PC-3 (cell line): ENCODE measurements at regions not wholly inside any gene's neighbourhood (a gene's known extent, or its start where the extent isn't known, plus 50 kb on each side); places are given as distances from the start of the nearest gene placed in this dataset.

Experiments used
- ATAC-seq: fragments of 200-7000 bp; cut with Tn5 transposase; 2 replicates; pipeline ENCODE4 v1.9.1; 2020; ENCODE audit warnings: mild to moderate bottlenecking, moderate library complexity
- BruUV-seq: library from RNA; stranded (reverse); fragments of 400-500 nt; replicated peaks from 2 replicates; lab custom pipeline; 2021; lab: Mats Ljungman, UMichigan
- CTCF ChIA-PET: fragments of 300-600 bp; sonication (Branson Sonifier 250); formaldehyde crosslinking; loops from one replicate; lab custom pipeline; 2022; ENCODE audit warnings: antibody characterized with exemption; lab: Charles Lee
- POLR2A ChIA-PET: fragments of 300-600 bp; sonication (Branson Sonifier 250); formaldehyde crosslinking; loops from one replicate; lab custom pipeline; 2022; ENCODE audit warnings: antibody characterized with exemption; ENCODE audit not compliant: unreplicated experiment; lab: Charles Lee
- DNase-seq: peaks from one replicate; pipeline ENCODE4 v3.0.0-alpha.2; 2015
- H2AFZ ChIP-seq: fragments of 300-600 bp; sonication (generic); 2 replicates; pipeline ENCODE4 v1.6.0; 2016; ENCODE audit warnings: antibody characterized with exemption, low read length
- H3F3A ChIP-seq: fragments of 300-600 bp; sonication (generic); one replicate; pipeline ENCODE4 v1.6.0; 2017; ENCODE audit warnings: antibody characterized with exemption, low read length, control low read depth, mild to moderate bottlenecking; ENCODE audit not compliant: unreplicated experiment
- H3K27ac ChIP-seq: fragments of 300-600 bp; sonication (generic); 2 replicates; pipeline ENCODE4 v1.5.1; 2016; ENCODE audit warnings: mild to moderate bottlenecking, low read length
- H3K27me3 ChIP-seq: fragments of 300-600 bp; sonication (generic); 2 replicates; pipeline ENCODE4 v1.6.1; 2016; ENCODE audit warnings: low read length, mixed read lengths
- H3K36me3 ChIP-seq: fragments of 300-600 bp; sonication (generic); 2 replicates; pipeline ENCODE4 v1.6.1; 2016; ENCODE audit warnings: low read depth, mixed run types, low read length, mixed read lengths
- H3K4me1 ChIP-seq: fragments of 300-600 bp; sonication (generic); 2 replicates; pipeline ENCODE4 v1.5.1; 2016; ENCODE audit warnings: low read length; ENCODE audit not compliant: insufficient read depth
- H3K4me2 ChIP-seq: fragments of 300-600 bp; sonication (generic); 2 replicates; pipeline ENCODE4 v1.6.0; 2016; ENCODE audit warnings: low read length
- H3K4me3 ChIP-seq: fragments of 300-600 bp; sonication (generic); 2 replicates; pipeline ENCODE4 v1.5.1; 2016; ENCODE audit warnings: mild to moderate bottlenecking, low read length, mixed read lengths
- H3K79me2 ChIP-seq: fragments of 300-600 bp; sonication (generic); 2 replicates; pipeline ENCODE4 v1.6.1; 2017; ENCODE audit warnings: low read length, mixed read lengths
- H3K9ac ChIP-seq: fragments of 300-600 bp; sonication (generic); 2 replicates; pipeline ENCODE4 v1.6.0; 2016; ENCODE audit warnings: mild to moderate bottlenecking, low read length
- H3K9me2 ChIP-seq: fragments of 300-600 bp; sonication (generic); replicated peaks from 2 replicates; pipeline ENCODE4 v1.6.1; 2016; ENCODE audit warnings: mixed run types, low read length, mixed read lengths
- H3K9me3 ChIP-seq: fragments of 300-600 bp; sonication (generic); 2 replicates; pipeline ENCODE4 v1.6.1; 2016; ENCODE audit warnings: low read length, mixed read lengths
- H4K20me1 ChIP-seq: fragments of 300-600 bp; sonication (generic); 2 replicates; pipeline ENCODE4 v1.6.1; 2016; ENCODE audit warnings: low read length, mixed read lengths
- EZH2 ChIP-seq: fragments of 300-600 bp; sonication (generic); IDR thresholded peaks from one replicate; pipeline ENCODE4 v1.6.1; 2017; ENCODE audit warnings: antibody characterized with exemption, mild to moderate bottlenecking, low read length; ENCODE audit not compliant: unreplicated experiment
- EZH2phosphoT487 ChIP-seq: fragments of 300-600 bp; sonication (generic); IDR thresholded peaks from 2 replicates; pipeline ENCODE4 v1.6.1; 2018; ENCODE audit warnings: mild to moderate bottlenecking, antibody characterized with exemption, low read length, borderline replicate concordance
- intact Hi-C: fragments of 100-400 bp; cut with micrococcal nuclease; formaldehyde crosslinking; loops from 2 replicates; pipeline ENCODE4 v1.9.0; 2023
- TF ChIP-seq, protein P1 (sequence below): fragments of 300-600 bp; sonication (generic); conservative IDR thresholded peaks from 2 replicates; pipeline ENCODE4 v1.5.1; 2017; ENCODE audit warnings: antibody characterized with exemption, low read depth, mild to moderate bottlenecking, low read length

DNA sequence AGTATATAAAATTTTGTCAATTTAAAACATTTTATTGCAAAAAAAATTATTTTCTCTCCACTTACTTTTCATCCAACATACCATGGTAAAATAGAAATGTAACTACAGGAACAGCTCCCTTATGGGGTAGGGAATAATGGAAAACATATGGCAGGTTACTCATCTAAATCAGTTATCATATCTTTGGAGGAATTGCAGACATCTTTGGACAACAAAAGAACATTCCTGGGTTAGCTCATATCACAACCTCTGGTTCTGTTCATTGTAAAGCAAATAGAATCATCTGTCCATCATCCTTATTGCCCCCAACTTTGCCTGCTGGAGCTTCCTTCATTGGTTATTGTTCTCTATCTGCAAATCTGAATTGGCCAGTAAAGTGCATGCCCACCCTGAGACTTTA is 387.5 kb upstream of the GRID2 start:
- no peak overlapping the region for H3K27ac ChIP-seq
- no peaks in the 10 kb centered on the region for H3K79me2 ChIP-seq
- intact Hi-C loops, result no loop called here
- H3K4me1 ChIP-seq, result peaks cover 5% of the 10 kb centered on the region; the same call in 1 of the 2 replicates
- H3K36me3 ChIP-seq, result no peaks in the 10 kb centered on the region
- H4K20me1 ChIP-seq, result no peaks in the 10 kb centered on the region
- H3K4me3 ChIP-seq, result no peak overlapping the region
- H3K9me3 ChIP-seq, result no peaks in the 10 kb centered on the region
- CTCF ChIA-PET, result no interaction called here
- DNase-seq (no peak), ATAC-seq (no peak)
- POLR2A ChIA-PET, result no interaction called here
- no peaks in the 10 kb centered on the region for H3K27me3 ChIP-seq
- TF ChIP-seq, protein P1, sequence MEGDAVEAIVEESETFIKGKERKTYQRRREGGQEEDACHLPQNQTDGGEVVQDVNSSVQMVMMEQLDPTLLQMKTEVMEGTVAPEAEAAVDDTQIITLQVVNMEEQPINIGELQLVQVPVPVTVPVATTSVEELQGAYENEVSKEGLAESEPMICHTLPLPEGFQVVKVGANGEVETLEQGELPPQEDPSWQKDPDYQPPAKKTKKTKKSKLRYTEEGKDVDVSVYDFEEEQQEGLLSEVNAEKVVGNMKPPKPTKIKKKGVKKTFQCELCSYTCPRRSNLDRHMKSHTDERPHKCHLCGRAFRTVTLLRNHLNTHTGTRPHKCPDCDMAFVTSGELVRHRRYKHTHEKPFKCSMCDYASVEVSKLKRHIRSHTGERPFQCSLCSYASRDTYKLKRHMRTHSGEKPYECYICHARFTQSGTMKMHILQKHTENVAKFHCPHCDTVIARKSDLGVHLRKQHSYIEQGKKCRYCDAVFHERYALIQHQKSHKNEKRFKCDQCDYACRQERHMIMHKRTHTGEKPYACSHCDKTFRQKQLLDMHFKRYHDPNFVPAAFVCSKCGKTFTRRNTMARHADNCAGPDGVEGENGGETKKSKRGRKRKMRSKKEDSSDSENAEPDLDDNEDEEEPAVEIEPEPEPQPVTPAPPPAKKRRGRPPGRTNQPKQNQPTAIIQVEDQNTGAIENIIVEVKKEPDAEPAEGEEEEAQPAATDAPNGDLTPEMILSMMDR, result no peak
- TF ChIP-seq EZH2 (no peak), EZH2phosphoT487 (no peak)
- no peak overlapping the region for H3K4me2 ChIP-seq
- H3F3A ChIP-seq, result no peaks in the 10 kb centered on the region
- no peak overlapping the region for H2AFZ ChIP-seq
- no peaks in the 10 kb centered on the region for H3K9me2 ChIP-seq
- BruUV-seq, result no TSS peak
- H3K9ac ChIP-seq, result no peak overlapping the region

DNA sequence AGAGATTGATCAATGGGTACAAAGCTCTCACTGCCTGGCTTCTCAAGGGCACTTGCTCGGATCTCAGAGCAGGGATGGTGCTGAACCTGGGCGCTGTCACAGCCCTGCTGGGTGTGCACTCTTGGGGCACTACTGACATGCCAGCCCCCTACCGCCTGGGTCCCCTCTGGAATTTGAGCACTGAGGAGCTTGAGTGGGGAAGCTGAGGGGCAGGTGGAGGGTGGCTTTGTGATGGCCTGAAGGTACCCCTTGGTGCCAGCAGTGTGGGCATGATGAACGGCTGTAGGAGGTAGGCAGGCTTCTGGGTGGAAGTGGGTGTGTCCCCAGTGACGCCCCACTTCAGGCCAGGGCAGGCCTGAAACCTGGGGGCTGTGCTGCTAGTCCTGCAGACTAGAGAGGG is 379.1 kb upstream of the GRID2 start:
- Histone ChIP-seq H4K20me1 (no peaks in the 10 kb centered on the region), H3K36me3 (no peaks in the 10 kb centered on the region), H3K27me3 (no peaks in the 10 kb centered on the region), H3F3A (no peaks in the 10 kb centered on the region), H3K4me2 (no peak overlapping the region), H3K4me1 (no peaks in the 10 kb centered on the region), H3K9ac (no peak overlapping the region), H3K9me2 (no peaks in the 10 kb centered on the region), H3K27ac (no peak overlapping the region), H3K9me3 (no peaks in the 10 kb centered on the region), H2AFZ (no peak overlapping the region), H3K79me2 (no peaks in the 10 kb centered on the region), H3K4me3 (no peak overlapping the region)
- no TSS peak for BruUV-seq
- TF ChIP-seq EZH2, result no peak
- TF ChIP-seq EZH2phosphoT487, result no peak
- TF ChIP-seq, protein P1, result no peak
- CTCF ChIA-PET, result no interaction called here
- DNase-seq, result no peak
- intact Hi-C loops, result no loop called here
- POLR2A ChIA-PET, result no interaction called here
- no peak for ATAC-seq

DNA sequence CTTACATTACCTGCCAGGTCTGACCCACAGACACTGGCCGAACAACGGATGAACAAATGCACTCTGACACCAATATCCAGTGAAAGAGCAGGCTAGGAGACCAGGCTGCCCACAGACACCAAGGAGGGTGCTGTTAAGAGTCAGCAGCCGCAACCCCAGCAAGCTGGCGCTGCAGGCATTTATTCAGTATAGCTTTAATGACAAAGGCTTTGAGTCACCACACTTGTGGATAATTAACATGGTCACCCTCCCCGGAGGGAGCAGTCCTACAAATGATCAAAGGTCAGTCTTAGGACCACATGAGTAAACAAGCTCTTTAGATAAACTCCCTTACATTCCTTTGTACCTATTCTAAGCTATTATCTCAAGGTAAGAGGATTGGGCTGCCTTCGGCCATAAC is 368.5 kb upstream of the GRID2 start:
- Histone ChIP-seq H3K4me3 (no peak overlapping the region), H3K9me3 (no peaks in the 10 kb centered on the region), H3K4me2 (no peak overlapping the region), H4K20me1 (no peaks in the 10 kb centered on the region), H3K4me1 (no peaks in the 10 kb centered on the region), H3F3A (peaks cover 3% of the 10 kb centered on the region), H2AFZ (no peak overlapping the region), H3K27ac (no peak overlapping the region), H3K27me3 (no peaks in the 10 kb centered on the region), H3K79me2 (no peaks in the 10 kb centered on the region), H3K9me2 (no peaks in the 10 kb centered on the region), H3K9ac (no peak overlapping the region), H3K36me3 (no peaks in the 10 kb centered on the region)
- POLR2A ChIA-PET, result no interaction called here
- intact Hi-C loops, result no loop called here
- no TSS peak for BruUV-seq
- ATAC-seq, result no peak
- TF ChIP-seq, protein P1, result no peak
- no peak for TF ChIP-seq EZH2
- no peak for TF ChIP-seq EZH2phosphoT487
- CTCF ChIA-PET, result no interaction called here
- DNase-seq, result no peak
